NB4 (cell line): ENCODE measurements at regions not wholly inside any gene's neighbourhood (a gene's known extent, or its start where the extent isn't known, plus 50 kb on each side); places are given as distances from the start of the nearest gene placed in this dataset.

Source experiments
- CTCF ChIP-seq: IDR thresholded peaks from one replicate; pipeline ENCODE4 v1.5.1; 2012; ENCODE audit warnings: low read depth, low read length
- POLR2A ChIP-seq: IDR thresholded peaks from 2 replicates; pipeline ENCODE4 v1.6.1; 2011; ENCODE audit warnings: mild to moderate bottlenecking; ENCODE audit not compliant: insufficient read length; ENCODE audit errors: extremely low read depth

GRCh38 chr7:94244760-94245159, 149.9 kb upstream of the COL1A2 start:
- TF ChIP-seq POLR2A (no peak), CTCF (no peak)
